ENCODE measurements at regions not wholly inside any gene's neighbourhood (a gene's known extent, or its start where the extent isn't known, plus 50 kb on each side); places are given as distances from the start of the nearest gene placed in this dataset.
"Not testable (repeated sequence)": the region's sequence is repeated elsewhere in the genome, so short reads cannot be mapped to it uniquely, and the experiment has no call there.

DNA sequence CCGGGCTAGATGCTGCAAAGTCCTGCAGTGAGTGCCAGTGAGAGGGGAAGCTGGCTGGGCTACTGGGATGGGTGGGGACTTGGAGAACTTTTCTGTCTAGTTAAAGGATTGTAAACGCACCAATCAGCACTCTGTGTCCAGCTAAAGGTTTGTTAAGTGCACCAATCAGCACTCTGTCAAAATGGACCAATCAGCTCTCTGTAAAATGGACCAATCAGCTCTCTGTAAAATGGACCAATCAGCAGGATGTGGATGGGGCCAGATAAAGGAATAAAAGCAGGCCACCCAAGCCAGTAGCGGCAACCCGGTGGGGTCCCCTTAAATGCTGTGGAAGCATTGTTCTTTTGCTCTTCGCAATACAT lies 318.2 kb downstream of the RAPGEF2 start:
- ATAC-seq; H3K4me1 ChIP-seq; H3K4me2 ChIP-seq; FAIRE-seq; H3K27ac ChIP-seq; POLR2A ChIA-PET; DNase-seq (ENCODE audit: low read depth in 1 of 2, low spot score in 1 of 2); H3K4me3 ChIP-seq; H3K9me3 ChIP-seq: not testable (repeated sequence)
- 91% methylated on average over 4 of the region's 5 CpGs for WGBS (ENCODE audit: missing lambda C conversion rate)
- CTCF ChIA-PET: interaction anchor here (2.2 kb wide), 1 partner anchor 25 kb away, joined by 4 read pairs; no protein-coding TSS in a partner anchor

DNA sequence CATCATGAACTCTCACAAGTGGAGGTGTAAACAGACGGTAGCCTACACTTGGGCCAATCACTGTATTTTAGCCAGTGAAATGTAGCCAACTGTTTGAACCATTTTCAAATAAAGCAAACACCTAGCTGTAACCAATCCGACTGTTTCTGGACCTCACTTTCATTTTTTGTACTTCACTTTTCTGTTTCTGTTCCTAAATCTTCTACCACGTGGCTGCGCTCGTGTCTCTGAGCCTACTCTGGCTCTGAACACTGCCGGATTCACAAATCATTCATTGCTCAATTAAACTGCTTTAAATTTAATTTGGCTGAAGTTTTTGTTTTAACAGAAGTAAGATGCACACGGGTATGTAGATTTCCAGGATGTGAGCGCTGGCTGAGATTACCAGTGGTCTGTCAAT lies 319.1 kb downstream of the RAPGEF2 start:
- WGBS (ENCODE audit: missing lambda C conversion rate): 71% methylated on average over 8 of the region's 8 CpGs
- no peak overlapping the region for H3K4me2 ChIP-seq
- ATAC-seq (no peak), FAIRE-seq (no peak), DNase-seq (ENCODE audit: low read depth in 1 of 2, low spot score in 1 of 2) (no peak)
- no peaks in the 10 kb centered on the region for H3K9me3 ChIP-seq
- H3K27ac ChIP-seq: no peak overlapping the region
- H3K4me1 ChIP-seq: no peaks in the 10 kb centered on the region; the same call in 2 of the 3 replicates
- TF ChIP-seq, protein P1, sequence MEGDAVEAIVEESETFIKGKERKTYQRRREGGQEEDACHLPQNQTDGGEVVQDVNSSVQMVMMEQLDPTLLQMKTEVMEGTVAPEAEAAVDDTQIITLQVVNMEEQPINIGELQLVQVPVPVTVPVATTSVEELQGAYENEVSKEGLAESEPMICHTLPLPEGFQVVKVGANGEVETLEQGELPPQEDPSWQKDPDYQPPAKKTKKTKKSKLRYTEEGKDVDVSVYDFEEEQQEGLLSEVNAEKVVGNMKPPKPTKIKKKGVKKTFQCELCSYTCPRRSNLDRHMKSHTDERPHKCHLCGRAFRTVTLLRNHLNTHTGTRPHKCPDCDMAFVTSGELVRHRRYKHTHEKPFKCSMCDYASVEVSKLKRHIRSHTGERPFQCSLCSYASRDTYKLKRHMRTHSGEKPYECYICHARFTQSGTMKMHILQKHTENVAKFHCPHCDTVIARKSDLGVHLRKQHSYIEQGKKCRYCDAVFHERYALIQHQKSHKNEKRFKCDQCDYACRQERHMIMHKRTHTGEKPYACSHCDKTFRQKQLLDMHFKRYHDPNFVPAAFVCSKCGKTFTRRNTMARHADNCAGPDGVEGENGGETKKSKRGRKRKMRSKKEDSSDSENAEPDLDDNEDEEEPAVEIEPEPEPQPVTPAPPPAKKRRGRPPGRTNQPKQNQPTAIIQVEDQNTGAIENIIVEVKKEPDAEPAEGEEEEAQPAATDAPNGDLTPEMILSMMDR (IDR thresholded peaks at IDR 0.05): no peak
- TF ChIP-seq MYC (IDR thresholded peaks at IDR 0.05; ENCODE audit: borderline replicate concordance, low read length) (no peak), EHF (CRISPR knock-in tag; IDR thresholded peaks at IDR 0.05) (no peak), ZSCAN20 (CRISPR knock-in tag; IDR thresholded peaks at IDR 0.05) (no peak), HOXB13 (CRISPR knock-in tag; IDR thresholded peaks at IDR 0.05; ENCODE audit: low read depth) (no peak), TP53 (CRISPR knock-in tag; IDR thresholded peaks at IDR 0.05) (no peak), HEYL (CRISPR knock-in tag; IDR thresholded peaks at IDR 0.05) (no peak), HOXA7 (CRISPR knock-in tag; IDR thresholded peaks at IDR 0.05) (no peak), EP300 (IDR thresholded peaks at IDR 0.05) (no peak), JUN (IDR thresholded peaks at IDR 0.05) (no peak), HDAC2 (IDR thresholded peaks at IDR 0.05) (no peak), KDM1A (IDR thresholded peaks at IDR 0.05; ENCODE audit: low read depth) (no peak), REST (IDR thresholded peaks at IDR 0.05) (no peak)
- CTCF ChIA-PET: interaction anchor here (1.0 kb wide), 1 partner anchor 38 kb away, joined by 3 read pairs; no protein-coding TSS in a partner anchor
- no peak overlapping the region for H3K4me3 ChIP-seq
- POLR2A ChIA-PET: no interaction called here

DNA sequence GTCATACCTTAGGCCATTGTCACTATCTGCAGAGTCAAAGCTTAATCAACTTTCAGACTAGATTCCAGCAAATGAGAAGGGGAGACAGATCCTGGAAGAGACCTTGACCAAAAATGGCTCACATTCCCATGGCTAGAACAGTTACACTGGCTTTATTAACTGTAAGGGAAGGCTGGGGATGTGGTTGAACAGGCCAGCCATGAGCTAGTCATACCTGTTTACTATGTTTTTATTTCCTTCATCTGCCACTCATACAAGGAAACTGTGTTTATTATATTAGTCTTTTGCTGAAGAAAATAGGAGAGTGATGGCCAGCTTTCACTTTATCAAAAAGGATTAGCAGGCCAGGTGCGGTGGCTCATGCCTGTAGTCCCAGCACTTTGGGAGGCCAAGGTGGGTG lies 319.7 kb downstream of the RAPGEF2 start:
- H3K4me3 ChIP-seq: no peak overlapping the region
- no peak for DNase-seq (ENCODE audit: low read depth in 1 of 2, low spot score in 1 of 2)
- no peaks in the 10 kb centered on the region for H3K4me1 ChIP-seq
- no peak for ATAC-seq
- no peak overlapping the region for H3K4me2 ChIP-seq
- POLR2A ChIA-PET: no interaction called here
- FAIRE-seq: no peak
- CTCF ChIA-PET: interaction anchor here (0.7 to 1.0 kb wide), 2 partner anchors 9 to 38 kb away, joined by 3 read pairs; no protein-coding TSS in a partner anchor
- H3K27ac ChIP-seq: no peak overlapping the region
- WGBS (ENCODE audit: missing lambda C conversion rate): 93% methylated on average over 1 of the region's 1 CpG
- TF ChIP-seq EHF (CRISPR knock-in tag; IDR thresholded peaks at IDR 0.05) (no peak), CHD4 (IDR thresholded peaks at IDR 0.05; ENCODE audit: borderline replicate concordance) (no peak), ZSCAN20 (CRISPR knock-in tag; IDR thresholded peaks at IDR 0.05) (no peak), MAFK (IDR thresholded peaks at IDR 0.05; ENCODE audit: partially characterized antibody) (no peak), CHD2 (IDR thresholded peaks at IDR 0.05; ENCODE audit: low read length, partially characterized antibody) (no peak), RCOR1 (IDR thresholded peaks at IDR 0.05; ENCODE audit: low read depth, low read length) (no peak), CBX8 (IDR thresholded peaks at IDR 0.05) (no peak), E2F6 (IDR thresholded peaks at IDR 0.05; ENCODE audit: borderline replicate concordance, low read depth) (no peak)
- no peaks in the 10 kb centered on the region for H3K9me3 ChIP-seq
